Kidney (tissue), 13 donors: ENCODE measurements at regions not wholly inside any gene's neighbourhood (a gene's known extent, or its start where the extent isn't known, plus 50 kb on each side); places are given as distances from the start of the nearest gene placed in this dataset.

Experiments
- DNase-seq, 5 donors: peaks; one replicate each; pipeline ENCODE4 v3.0.0-alpha.2; 2013 to 2020
- FAIRE-seq: peaks from 2 replicates; lab custom pipeline; 2012; peaks lifted over from hg19 to GRCh38; lab: Jason Lieb, UNC
- H3K27ac ChIP-seq, 2 donors: one replicate each; pipeline ENCODE4 v1.7.0; 2013; ENCODE audit warnings: low read depth in 2 of 2, low read length in 2 of 2, inconsistent platforms in 1 of 2
- H3K27me3 ChIP-seq: one replicate; pipeline ENCODE4 v1.7.1; 2013; ENCODE audit warnings: low read length, inconsistent platforms; ENCODE audit not compliant: control insufficient read depth, insufficient read depth
- H3K36me3 ChIP-seq, 3 donors: one replicate each; pipeline versions ENCODE4 v1.7.0 to v1.7.1; 2013; ENCODE audit warnings: low read length in 3 of 3, control low read depth in 1 of 3, inconsistent platforms in 1 of 3; ENCODE audit not compliant: insufficient read depth in 3 of 3, control insufficient read depth in 2 of 3
- H3K4me1 ChIP-seq, 3 donors: one replicate each; pipeline versions ENCODE4 v1.7.0 to v1.7.1; 2013; ENCODE audit warnings: low read length in 3 of 3, inconsistent platforms in 1 of 3, low read depth in 1 of 3; ENCODE audit not compliant: control insufficient read depth in 2 of 3, insufficient read depth in 2 of 3
- H3K4me3 ChIP-seq, 3 donors: one replicate each; pipeline versions ENCODE4 v1.7.0 to v1.8.1; 2013; ENCODE audit warnings: low read length in 3 of 3, control low read depth in 1 of 3, inconsistent platforms in 1 of 3
- H3K9ac ChIP-seq, 3 donors: one replicate each; pipeline versions ENCODE4 v1.7.0 to v1.7.1; 2013; ENCODE audit warnings: low read length in 3 of 3, control low read depth in 1 of 3, inconsistent platforms in 1 of 3
- H3K9me3 ChIP-seq, 3 donors: one replicate each; pipeline versions ENCODE4 v1.7.0 to v1.7.1; 2013; ENCODE audit warnings: low read length in 3 of 3, control low read depth in 1 of 3, inconsistent platforms in 1 of 3; ENCODE audit not compliant: control insufficient read depth in 2 of 3, insufficient read depth in 1 of 3
- intact Hi-C: fragments of 100-400 bp; cut with DNase I; formaldehyde crosslinking; loops from one replicate; pipeline ENCODE4 v1.11.1; 2022
- TF ChIP-seq, protein P1 (sequence below): IDR thresholded peaks from 3 replicates; pipeline ENCODE4 v1.5.1; 2012; ENCODE audit warnings: mild to moderate bottlenecking, moderate library complexity, borderline replicate concordance; ENCODE audit not compliant: insufficient read depth; ENCODE audit errors: extremely low read depth
- donor health status: control.
- donor health status: control.
- donor health status: control.
- donor health status: control.
- donor health status: control.
- donor health status: DM: yes; HTN: yes; CAD: no.
- donor health status: Normal renal cell carcinoma (clear cell type).

DNA sequence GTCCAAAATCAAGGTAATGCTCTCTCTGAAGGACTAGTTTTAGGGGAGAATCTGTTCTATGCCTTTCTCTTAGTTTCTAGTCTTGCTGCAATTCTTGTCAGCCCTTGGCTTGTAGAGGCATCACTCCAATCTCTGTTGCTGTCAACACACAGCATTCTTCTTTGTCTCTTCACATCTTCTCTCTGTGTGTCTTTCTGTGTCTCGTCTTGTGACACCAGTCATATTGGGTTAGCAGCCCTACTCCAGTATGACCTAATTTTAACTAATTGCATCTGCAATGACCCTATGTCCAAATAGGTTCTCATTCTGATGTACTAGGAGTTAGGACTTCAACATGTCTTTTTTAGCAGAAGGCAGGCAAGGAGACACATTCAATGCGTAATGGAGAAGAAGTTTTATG is 1110.6 kb downstream of the DTWD2 start:
- FAIRE-seq (no peak), DNase-seq (no peak)
- no peak overlapping the region for H3K4me3 ChIP-seq
- no peak overlapping the region for H3K9ac ChIP-seq
- intact Hi-C loops: no loop called here
- H3K27me3 ChIP-seq: no peaks in the 10 kb centered on the region
- H3K36me3 ChIP-seq: no peaks in the 10 kb centered on the region
- TF ChIP-seq, protein P1, sequence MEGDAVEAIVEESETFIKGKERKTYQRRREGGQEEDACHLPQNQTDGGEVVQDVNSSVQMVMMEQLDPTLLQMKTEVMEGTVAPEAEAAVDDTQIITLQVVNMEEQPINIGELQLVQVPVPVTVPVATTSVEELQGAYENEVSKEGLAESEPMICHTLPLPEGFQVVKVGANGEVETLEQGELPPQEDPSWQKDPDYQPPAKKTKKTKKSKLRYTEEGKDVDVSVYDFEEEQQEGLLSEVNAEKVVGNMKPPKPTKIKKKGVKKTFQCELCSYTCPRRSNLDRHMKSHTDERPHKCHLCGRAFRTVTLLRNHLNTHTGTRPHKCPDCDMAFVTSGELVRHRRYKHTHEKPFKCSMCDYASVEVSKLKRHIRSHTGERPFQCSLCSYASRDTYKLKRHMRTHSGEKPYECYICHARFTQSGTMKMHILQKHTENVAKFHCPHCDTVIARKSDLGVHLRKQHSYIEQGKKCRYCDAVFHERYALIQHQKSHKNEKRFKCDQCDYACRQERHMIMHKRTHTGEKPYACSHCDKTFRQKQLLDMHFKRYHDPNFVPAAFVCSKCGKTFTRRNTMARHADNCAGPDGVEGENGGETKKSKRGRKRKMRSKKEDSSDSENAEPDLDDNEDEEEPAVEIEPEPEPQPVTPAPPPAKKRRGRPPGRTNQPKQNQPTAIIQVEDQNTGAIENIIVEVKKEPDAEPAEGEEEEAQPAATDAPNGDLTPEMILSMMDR: no peak
- H3K9me3 ChIP-seq: no peaks in the 10 kb centered on the region
- no peak overlapping the region for H3K27ac ChIP-seq
- no peaks in the 10 kb centered on the region for H3K4me1 ChIP-seq

DNA sequence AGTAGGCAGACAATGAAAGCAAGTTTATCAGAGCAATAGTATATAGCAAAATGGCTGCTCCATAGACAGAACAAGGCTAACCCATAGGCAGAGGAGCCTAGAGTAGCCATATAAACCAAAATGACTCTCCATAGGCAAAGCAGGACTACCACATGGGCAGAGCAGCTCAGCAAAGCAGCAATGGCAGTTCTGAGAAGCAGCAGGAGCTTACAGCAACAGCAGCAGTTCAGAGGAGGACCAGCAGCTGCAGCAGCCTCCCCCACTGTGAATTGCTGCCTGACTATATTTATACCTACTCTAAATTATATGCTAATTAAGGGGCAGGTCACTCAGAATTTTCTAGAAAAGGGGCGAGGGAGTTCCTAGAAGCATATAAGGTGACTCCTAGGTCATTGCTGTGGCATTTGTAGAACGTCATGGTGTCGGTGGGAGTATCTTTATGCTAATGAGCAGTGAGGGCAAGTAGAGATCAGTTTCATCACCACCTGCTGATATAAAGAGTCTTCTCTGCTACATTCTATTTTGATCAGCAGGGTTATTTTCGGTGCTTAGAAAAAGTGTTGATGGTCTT is 1115.5 kb downstream of the DTWD2 start:
- intact Hi-C loops: no loop called here
- TF ChIP-seq, protein P1: no peak
- no peaks in the 10 kb centered on the region for H3K36me3 ChIP-seq
- H3K27me3 ChIP-seq: no peaks in the 10 kb centered on the region
- peak in 2 of 5 donors; percentile 3 to 5 for DNase-seq
- no peak overlapping the region for H3K4me3 ChIP-seq
- H3K9me3 ChIP-seq: no peaks in the 10 kb centered on the region
- H3K4me1 ChIP-seq: no peaks in the 10 kb centered on the region
- H3K9ac ChIP-seq: no peak overlapping the region
- no peak overlapping the region for H3K27ac ChIP-seq
- FAIRE-seq: no peak

GRCh38 chr5:117869596-117869995 is 1118.8 kb downstream of the DTWD2 start:
- Histone ChIP-seq H3K9me3 (no peaks in the 10 kb centered on the region), H3K27me3 (no peaks in the 10 kb centered on the region), H3K4me3 (no peak overlapping the region), H3K36me3 (no peaks in the 10 kb centered on the region), H3K27ac (no peak overlapping the region), H3K4me1 (peaks cover 0 to 2% (median 0%) of the 10 kb centered on the region in 3 donors), H3K9ac (no peak overlapping the region)
- TF ChIP-seq, protein P1: no peak
- FAIRE-seq (no peak), DNase-seq (no peak)
- intact Hi-C loops: no loop called here
